Esophagus squamous epithelium (tissue), 5 donors: ENCODE measurements at regions not wholly inside any gene's neighbourhood (a gene's known extent, or its start where the extent isn't known, plus 50 kb on each side); places are given as distances from the start of the nearest gene placed in this dataset.
A peak's percentile ranks its signal among the peaks of the same experiment; 100 is the strongest.

Source experiments
- DNase-seq: peaks from one replicate; lab custom pipeline; 2025; lab: John Stamatoyannopoulos, UW
- H3K27ac ChIP-seq, 4 donors: fragments of 200-600 bp; sonication (generic); one replicate each; pipeline ENCODE4 v1.5.1; 2016 to 2019; ENCODE audit warnings: mild to moderate bottlenecking in 1 of 4
- H3K27me3 ChIP-seq, 4 donors: fragments of 200-600 bp; sonication (generic); 1 replicate in 3 of 4; 2 replicates in 1 of 4; pipeline versions ENCODE4 v1.5.1 to v1.6.0; 2017 to 2021; ENCODE audit warnings: antibody characterized with exemption in 1 of 4
- H3K36me3 ChIP-seq, 3 donors: fragments of 200-600 bp; sonication (generic); one replicate each; pipeline ENCODE4 v1.5.1; 2016 to 2019
- H3K4me1 ChIP-seq, 3 donors: fragments of 200-600 bp; sonication (generic); one replicate each; pipeline ENCODE4 v1.5.1; 2017 to 2019
- H3K4me3 ChIP-seq, 4 donors: fragments of 200-600 bp; sonication (generic); 1 replicate in 3 of 4; 2 replicates in 1 of 4; pipeline ENCODE4 v1.5.1; 2016 to 2019; ENCODE audit warnings: mild to moderate bottlenecking in 2 of 4, moderate library complexity in 1 of 4
- H3K9me3 ChIP-seq, 3 donors: fragments of 200-600 bp; sonication (generic); one replicate each; pipeline ENCODE4 v1.5.1; 2016 to 2019
- POLR2A ChIP-seq, 4 donors: fragments of 450-650 bp; IDR thresholded peaks; one replicate each; pipeline ENCODE4 v1.6.1; 2017; ENCODE audit warnings: antibody characterized with exemption in 4 of 4, mild to moderate bottlenecking in 4 of 4, moderate library complexity in 3 of 4
- whole genome bisulfite sequencing, 2 donors: methylation state at CpG; one replicate each; pipeline ENCODE4 v1.1.5; 2018; 5-methylcytosine and 5-hydroxymethylcytosine counted together
- intact Hi-C: fragments of 100-400 bp; cut with DNase I; formaldehyde crosslinking; loops from one replicate; pipeline ENCODE4 v1.15.0; 2022
- TF ChIP-seq, protein P1 (sequence below), 6 experiments: fragments of 450-650 bp in 4 of 6; fragments of 200-600 bp in 2 of 6; sonication (generic) in 2 of 6; IDR thresholded peaks; one replicate each; pipeline ENCODE4 v1.5.1; 2016 to 2019; ENCODE audit warnings: antibody characterized with exemption in 6 of 6, mild to moderate bottlenecking in 4 of 6, moderate library complexity in 4 of 6
- donor health status: DM: yes; HTN: yes; CAD: no.

DNA sequence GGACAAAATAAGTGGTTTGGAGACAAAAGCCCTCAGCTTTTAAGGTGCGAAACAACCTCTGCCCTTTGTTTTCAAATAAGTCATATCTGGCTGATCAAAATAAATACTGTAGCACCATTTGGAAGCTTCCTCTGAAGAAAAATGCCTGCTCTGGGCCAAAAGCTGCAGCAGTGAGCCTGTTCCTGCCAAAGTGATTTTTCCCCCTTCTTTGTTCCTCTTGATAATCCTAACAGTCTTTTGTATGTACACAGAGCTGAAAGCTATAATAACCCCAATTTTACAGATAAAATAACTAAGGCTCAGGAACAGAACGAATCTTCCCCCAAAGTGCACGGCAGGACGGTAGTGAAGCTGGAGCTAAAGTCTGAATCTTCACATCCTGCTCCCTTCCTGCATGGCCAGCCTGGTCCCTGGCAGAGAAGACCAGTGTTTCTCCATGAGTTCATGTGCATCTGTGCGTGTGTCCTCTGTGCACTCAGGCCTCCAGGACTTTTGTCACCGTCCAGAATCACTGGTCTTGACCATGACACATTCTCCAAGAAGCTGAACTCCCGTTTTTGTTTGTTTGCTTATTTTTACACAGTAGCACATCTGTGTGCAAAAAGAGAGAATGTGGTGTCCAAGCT lies 2114.1 kb upstream of the PIK3C3 start:
- peak overlapping the region in 2 of 4 donors; percentile 11 to 12 for H3K27ac ChIP-seq
- H3K27me3 ChIP-seq: peaks cover 0 to 8% (median 0%) of the 10 kb centered on the region in 4 donors
- 8 to 23% methylated on average over 7 of the region's 7 CpGs for WGBS, 2 donors
- TF ChIP-seq, protein P1, sequence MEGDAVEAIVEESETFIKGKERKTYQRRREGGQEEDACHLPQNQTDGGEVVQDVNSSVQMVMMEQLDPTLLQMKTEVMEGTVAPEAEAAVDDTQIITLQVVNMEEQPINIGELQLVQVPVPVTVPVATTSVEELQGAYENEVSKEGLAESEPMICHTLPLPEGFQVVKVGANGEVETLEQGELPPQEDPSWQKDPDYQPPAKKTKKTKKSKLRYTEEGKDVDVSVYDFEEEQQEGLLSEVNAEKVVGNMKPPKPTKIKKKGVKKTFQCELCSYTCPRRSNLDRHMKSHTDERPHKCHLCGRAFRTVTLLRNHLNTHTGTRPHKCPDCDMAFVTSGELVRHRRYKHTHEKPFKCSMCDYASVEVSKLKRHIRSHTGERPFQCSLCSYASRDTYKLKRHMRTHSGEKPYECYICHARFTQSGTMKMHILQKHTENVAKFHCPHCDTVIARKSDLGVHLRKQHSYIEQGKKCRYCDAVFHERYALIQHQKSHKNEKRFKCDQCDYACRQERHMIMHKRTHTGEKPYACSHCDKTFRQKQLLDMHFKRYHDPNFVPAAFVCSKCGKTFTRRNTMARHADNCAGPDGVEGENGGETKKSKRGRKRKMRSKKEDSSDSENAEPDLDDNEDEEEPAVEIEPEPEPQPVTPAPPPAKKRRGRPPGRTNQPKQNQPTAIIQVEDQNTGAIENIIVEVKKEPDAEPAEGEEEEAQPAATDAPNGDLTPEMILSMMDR (IDR thresholded peaks at IDR 0.05): no peak
- no peak for TF ChIP-seq POLR2A (IDR thresholded peaks at IDR 0.05)
- H3K4me1 ChIP-seq: peaks cover 10 to 40% (median 11%) of the 10 kb centered on the region in 3 donors
- no peaks in the 10 kb centered on the region for H3K36me3 ChIP-seq
- no peak for DNase-seq
- H3K4me3 ChIP-seq: peak overlapping the region; percentile 19 to 66 (median 42)
- intact Hi-C loops: no loop called here
- H3K9me3 ChIP-seq: no peaks in the 10 kb centered on the region

DNA sequence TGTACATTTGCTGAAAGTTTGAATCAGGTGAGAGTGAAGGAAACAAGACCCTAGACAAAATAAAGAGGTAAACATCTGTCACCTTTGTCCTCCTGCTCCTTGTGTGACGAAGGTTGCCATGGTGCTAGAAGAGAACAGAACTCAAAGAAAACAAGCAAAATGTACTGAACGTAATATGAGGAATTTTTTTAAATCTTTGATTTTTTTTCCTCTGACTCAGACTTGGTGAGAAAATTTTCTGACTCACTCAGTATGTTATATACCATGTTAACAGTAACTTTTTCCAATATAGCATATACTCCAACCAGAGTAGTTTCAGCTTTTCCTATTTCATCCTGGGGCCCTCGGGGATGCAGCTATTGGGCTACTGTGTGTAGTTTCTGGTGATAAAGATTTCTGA lies 2114.6 kb upstream of the PIK3C3 start:
- no peak for DNase-seq
- Histone ChIP-seq H3K9me3 (no peaks in the 10 kb centered on the region), H3K27ac (peak overlapping the region in 1 of 4 donors; percentile 11), H3K4me1 (peaks cover 10 to 34% (median 11%) of the 10 kb centered on the region in 3 donors), H3K27me3 (peaks cover 0 to 8% (median 0%) of the 10 kb centered on the region in 4 donors), H3K36me3 (no peaks in the 10 kb centered on the region), H3K4me3 (no peak overlapping the region)
- intact Hi-C loops: no loop called here
- 50 to 57% methylated on average over 3 of the region's 3 CpGs for WGBS, 2 donors
- TF ChIP-seq, protein P1 (IDR thresholded peaks at IDR 0.05): no peak
- no peak for TF ChIP-seq POLR2A (IDR thresholded peaks at IDR 0.05)

DNA sequence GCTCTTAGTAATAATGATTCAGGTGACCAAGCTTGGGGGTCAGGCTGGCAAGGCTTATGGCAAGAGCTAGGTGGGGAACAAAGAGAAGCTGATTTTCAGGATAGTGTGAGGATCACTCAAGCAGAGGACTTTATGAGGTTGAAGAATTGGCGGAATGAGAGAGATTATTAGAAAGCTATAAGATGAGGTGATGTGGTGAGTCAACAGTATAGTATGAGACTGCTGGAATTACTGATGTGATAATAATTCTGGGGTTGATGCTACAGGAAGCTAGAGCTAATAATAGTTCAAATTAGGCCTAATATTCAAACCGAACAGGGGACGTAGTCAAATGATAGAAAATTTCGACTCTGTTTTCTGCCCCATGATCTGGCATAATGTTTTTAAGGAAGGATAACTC lies 2115.3 kb upstream of the PIK3C3 start:
- TF ChIP-seq POLR2A (IDR thresholded peaks at IDR 0.05): no peak
- TF ChIP-seq, protein P1 (IDR thresholded peaks at IDR 0.05): no peak
- Histone ChIP-seq H3K9me3 (no peaks in the 10 kb centered on the region), H3K27me3 (peaks cover 0 to 8% (median 0%) of the 10 kb centered on the region in 4 donors), H3K4me1 (peaks cover 10 to 30% (median 11%) of the 10 kb centered on the region in 3 donors), H3K27ac (no peak overlapping the region), H3K4me3 (no peak overlapping the region), H3K36me3 (no peaks in the 10 kb centered on the region)
- intact Hi-C loops: no loop called here
- no peak for DNase-seq
- WGBS, 2 donors: 89 to 91% methylated on average over 4 of the region's 4 CpGs

DNA sequence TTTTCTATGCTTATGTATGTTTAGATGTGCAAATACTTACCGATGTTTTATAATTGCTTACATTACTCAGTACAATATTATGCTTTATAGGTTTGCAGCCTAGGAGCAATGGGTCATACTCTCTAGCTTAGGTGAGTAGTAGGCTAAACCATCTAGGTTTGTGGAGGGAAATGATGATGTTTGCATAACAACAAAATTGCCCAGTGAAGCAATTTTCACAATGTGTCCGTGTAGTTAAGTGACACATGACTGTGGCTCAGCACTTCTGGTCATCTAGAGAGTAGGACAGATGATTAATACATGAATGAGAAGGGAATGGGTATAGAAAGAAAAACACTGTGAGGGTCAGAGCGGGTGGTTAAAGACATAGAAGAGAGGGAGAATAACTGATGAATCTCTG lies 2116.2 kb upstream of the PIK3C3 start:
- intact Hi-C loops: no loop called here
- H3K36me3 ChIP-seq: no peaks in the 10 kb centered on the region
- peaks cover 0 to 8% (median 0%) of the 10 kb centered on the region in 4 donors for H3K27me3 ChIP-seq
- TF ChIP-seq, protein P1 (IDR thresholded peaks at IDR 0.05): no peak
- no peak for TF ChIP-seq POLR2A (IDR thresholded peaks at IDR 0.05)
- H3K4me1 ChIP-seq: peaks cover 10 to 30% (median 11%) of the 10 kb centered on the region in 3 donors
- 81 to 88% methylated on average over 3 of the region's 3 CpGs for WGBS, 2 donors
- no peaks in the 10 kb centered on the region for H3K9me3 ChIP-seq
- no peak overlapping the region for H3K27ac ChIP-seq
- no peak overlapping the region for H3K4me3 ChIP-seq
- DNase-seq: no peak

DNA sequence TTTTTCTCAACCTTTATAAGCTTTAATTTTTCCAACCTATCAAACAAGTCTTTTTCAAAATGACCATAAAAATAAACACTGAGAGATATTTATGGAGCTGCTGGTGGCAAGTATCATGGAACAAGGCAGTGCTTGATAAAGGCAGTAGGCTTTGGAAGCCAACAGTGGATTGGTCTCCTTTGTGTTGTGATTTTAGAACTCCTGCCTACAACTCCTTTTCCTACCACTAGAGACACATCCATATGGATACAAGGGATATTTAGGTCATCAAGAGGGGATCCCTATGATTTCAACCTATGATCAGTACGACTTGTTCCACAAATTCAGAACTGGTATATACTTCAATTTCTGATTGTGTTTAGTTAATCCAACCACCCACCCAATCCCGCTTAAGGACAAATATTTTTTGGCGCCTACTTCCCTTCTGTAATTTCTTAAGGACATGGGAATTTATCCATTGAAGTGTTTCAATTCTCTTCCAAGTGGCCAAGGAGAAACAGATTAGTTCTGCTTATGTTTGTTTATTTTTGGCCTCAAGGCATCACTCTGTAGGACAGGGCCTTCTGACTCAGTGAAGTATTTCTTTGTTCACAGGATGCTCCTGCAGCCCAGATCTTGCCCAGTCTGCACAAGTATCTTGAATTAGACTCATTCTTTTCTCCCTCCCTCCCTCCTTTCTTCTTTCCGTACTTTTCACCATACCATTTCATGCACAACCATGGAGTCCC lies 2119.6 kb upstream of the PIK3C3 start:
- Histone ChIP-seq H3K9me3 (no peaks in the 10 kb centered on the region), H3K4me3 (no peak overlapping the region), H3K36me3 (no peaks in the 10 kb centered on the region), H3K4me1 (peaks cover 0 to 3% (median 0%) of the 10 kb centered on the region in 3 donors), H3K27ac (no peak overlapping the region), H3K27me3 (no peaks in the 10 kb centered on the region)
- no peak for DNase-seq
- TF ChIP-seq, protein P1 (IDR thresholded peaks at IDR 0.05): peak in 1 of 6 experiments; percentile 28
- no peak for TF ChIP-seq POLR2A (IDR thresholded peaks at IDR 0.05)
- 42 to 61% methylated on average over 4 of the region's 4 CpGs for WGBS, 2 donors
- intact Hi-C loops: no loop called here
